HEK293 (cell line): ENCODE measurements at regions not wholly inside any gene's neighbourhood (a gene's known extent, or its start where the extent isn't known, plus 50 kb on each side); places are given as distances from the start of the nearest gene placed in this dataset.

Experiments
- CTCF ChIA-PET: fragments of 350-600 bp; formaldehyde crosslinking; extraction: SDS; loops from one replicate; lab custom pipeline; 2021; ENCODE audit warnings: antibody characterized with exemption; lab: Yijun Ruan, JAX
- POLR2A ChIA-PET: fragments of 300-600 bp; formaldehyde crosslinking; extraction: SDS; loops from one replicate; lab custom pipeline; 2020; ENCODE audit warnings: antibody characterized with exemption, inconsistent platforms; lab: Yijun Ruan, JAX
- H3K27ac ChIP-seq: fragments of 200-500 bp; sonication (Bioruptor generic); 2 replicates; pipeline ENCODE4 v1.5.1; 2014; ENCODE audit warnings: low read depth, low read length, control low read depth, inconsistent platforms; ENCODE audit errors: extremely low read depth
- H3K36me3 ChIP-seq, 2 experiments: fragments of 200-500 bp in 1 of 2; sonication (Bioruptor generic) in 1 of 2; 1 replicate in 1 of 2; 2 replicates in 1 of 2; pipeline ENCODE4 v1.5.1; 2014 to 2017; ENCODE audit warnings: inconsistent platforms in 2 of 2, low read length in 2 of 2; ENCODE audit not compliant: control insufficient read depth in 2 of 2, insufficient read depth in 1 of 2
- H3K4me1 ChIP-seq: fragments of 200-500 bp; sonication (Bioruptor generic); 2 replicates; pipeline ENCODE4 v1.5.1; 2014; ENCODE audit warnings: mild to moderate bottlenecking, low read length, inconsistent platforms; ENCODE audit not compliant: control insufficient read depth, insufficient read depth
- H3K4me3 ChIP-seq: 2 replicates; pipeline ENCODE4 v1.5.1; 2011; ENCODE audit warnings: low read depth, mild to moderate bottlenecking, control low read depth, low read length, moderate library complexity
- H3K9me3 ChIP-seq: fragments of 200-500 bp; sonication (Bioruptor generic); 2 replicates; pipeline ENCODE4 v1.5.1; 2014; ENCODE audit warnings: low read depth, low read length, inconsistent platforms; ENCODE audit not compliant: control insufficient read depth, insufficient read depth
- EGR2 ChIP-seq: fragments of 450-650 bp; formaldehyde crosslinking; IDR thresholded peaks from 2 replicates; pipeline ENCODE4 v1.5.1; 2016; ENCODE audit warnings: low read depth, missing biosample characterization, missing genetic modification characterization
- FEZF1 ChIP-seq: fragments of 450-650 bp; formaldehyde crosslinking; IDR thresholded peaks from 2 replicates; pipeline ENCODE4 v1.5.1; 2016; ENCODE audit warnings: missing biosample characterization, missing genetic modification characterization
- GLI4 ChIP-seq: fragments of 450-650 bp; formaldehyde crosslinking; IDR thresholded peaks from 2 replicates; pipeline ENCODE4 v1.5.1; 2016; ENCODE audit warnings: missing biosample characterization, missing genetic modification characterization
- HIC1 ChIP-seq: fragments of 450-650 bp; formaldehyde crosslinking; IDR thresholded peaks from 2 replicates; pipeline ENCODE4 v1.5.1; 2016; ENCODE audit warnings: missing biosample characterization, missing genetic modification characterization
- KLF17 ChIP-seq: fragments of 450-650 bp; formaldehyde crosslinking; IDR thresholded peaks from 2 replicates; pipeline ENCODE4 v1.5.1; 2016; ENCODE audit warnings: missing biosample characterization, missing genetic modification characterization
- SETDB1 ChIP-seq: IDR thresholded peaks from one replicate; pipeline ENCODE4 v1.6.1; 2017; ENCODE audit warnings: mild to moderate bottlenecking, low read length, moderate library complexity, mixed read lengths; ENCODE audit not compliant: insufficient read length
- ZNF174 ChIP-seq: fragments of 450-650 bp; formaldehyde crosslinking; IDR thresholded peaks from 2 replicates; pipeline ENCODE4 v1.5.0; 2017; ENCODE audit warnings: missing biosample characterization, mild to moderate bottlenecking, missing genetic modification characterization
- ZNF266 ChIP-seq: fragments of 450-650 bp; formaldehyde crosslinking; IDR thresholded peaks from 2 replicates; pipeline ENCODE4 v1.5.1; 2016; ENCODE audit warnings: missing biosample characterization, missing genetic modification characterization, low read depth
- ZNF280D ChIP-seq: fragments of 450-650 bp; formaldehyde crosslinking; IDR thresholded peaks from 2 replicates; pipeline ENCODE4 v1.5.1; 2016; ENCODE audit warnings: missing biosample characterization, missing genetic modification characterization
- ZNF398 ChIP-seq: fragments of 450-650 bp; formaldehyde crosslinking; IDR thresholded peaks from 2 replicates; pipeline ENCODE4 v1.5.1; 2017; ENCODE audit warnings: missing biosample characterization, missing genetic modification characterization
- ZNF488 ChIP-seq: fragments of 450-650 bp; formaldehyde crosslinking; IDR thresholded peaks from 2 replicates; pipeline ENCODE4 v1.5.1; 2016; ENCODE audit warnings: missing biosample characterization, missing genetic modification characterization
- ZNF558 ChIP-seq: fragments of 450-650 bp; formaldehyde crosslinking; IDR thresholded peaks from 2 replicates; pipeline ENCODE4 v1.5.1; 2016; ENCODE audit warnings: missing biosample characterization, missing genetic modification characterization
- ZNF560 ChIP-seq: fragments of 450-650 bp; formaldehyde crosslinking; IDR thresholded peaks from 2 replicates; pipeline ENCODE4 v1.5.1; 2017; ENCODE audit warnings: missing biosample characterization, missing genetic modification characterization, borderline replicate concordance
- ZNF692 ChIP-seq: fragments of 450-650 bp; formaldehyde crosslinking; IDR thresholded peaks from 2 replicates; pipeline ENCODE4 v1.5.1; 2016; ENCODE audit warnings: missing biosample characterization, missing genetic modification characterization
- ZNF707 ChIP-seq: fragments of 450-650 bp; formaldehyde crosslinking; IDR thresholded peaks from 2 replicates; pipeline ENCODE4 v1.5.1; 2016; ENCODE audit warnings: missing biosample characterization, missing genetic modification characterization
- ZNF843 ChIP-seq: fragments of 450-650 bp; formaldehyde crosslinking; IDR thresholded peaks from 2 replicates; pipeline ENCODE4 v1.5.1; 2016; ENCODE audit warnings: missing biosample characterization, missing genetic modification characterization
- TF ChIP-seq, protein P1 (sequence below): sonication (generic); formaldehyde crosslinking; IDR thresholded peaks from 2 replicates; pipeline ENCODE4 v1.8.1; 2022; ENCODE audit warnings: mild to moderate bottlenecking, moderate library complexity, missing genetic modification reagents

- TF ChIP-seq HIC1 (tag by site-specific recombination) (no peak), ZNF488 (tag by site-specific recombination) (no peak), ZNF560 (no peak)
Observed at GRCh38 chr14:71675900-71676287, 256.3 kb upstream of the RGS6 start (continued).

DNA sequence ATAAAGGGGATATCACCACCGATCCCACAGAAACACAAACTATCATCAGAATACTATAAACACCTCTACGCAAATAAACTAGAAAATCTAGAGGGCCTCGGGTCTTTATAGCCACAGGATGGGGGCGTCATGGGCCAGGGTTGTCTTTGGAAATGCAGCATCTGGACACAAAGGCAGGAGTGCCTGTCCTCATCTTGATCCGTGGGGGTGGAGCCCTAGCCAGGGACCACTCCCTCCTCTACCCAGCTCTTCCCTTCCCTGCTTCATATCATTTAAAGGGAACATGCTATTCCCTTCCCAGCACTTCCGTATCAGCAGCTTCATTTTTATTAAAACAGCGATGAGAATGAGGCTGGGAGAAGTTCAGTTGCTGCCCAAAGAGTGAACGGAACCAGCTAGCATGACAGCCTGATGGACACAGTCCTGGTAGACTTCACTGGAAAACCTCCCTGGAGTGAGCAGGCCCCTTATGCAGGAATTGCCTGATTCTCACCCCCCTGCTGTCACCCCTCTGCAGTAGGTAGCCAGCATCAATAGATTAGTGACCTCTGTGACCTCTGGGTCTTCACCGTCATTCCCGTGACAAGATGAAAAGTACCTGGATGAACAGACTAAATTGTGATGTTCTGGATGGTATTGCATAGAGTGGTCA, 251.4 kb upstream of the RGS6 start:
- CTCF ChIA-PET: no interaction called here
- Histone ChIP-seq H3K36me3 (peaks cover 0 to 14% of the 10 kb centered on the region in 2 experiments; a peak in 1 of 3 replicates), H3K4me3 (no peak overlapping the region), H3K27ac (no peak overlapping the region), H3K4me1 (no peaks in the 10 kb centered on the region), H3K9me3 (no peaks in the 10 kb centered on the region)
- TF ChIP-seq ZNF398 (tag by site-specific recombination): no peak
- TF ChIP-seq ZNF843 (tag by site-specific recombination): no peak
- TF ChIP-seq, protein P1, sequence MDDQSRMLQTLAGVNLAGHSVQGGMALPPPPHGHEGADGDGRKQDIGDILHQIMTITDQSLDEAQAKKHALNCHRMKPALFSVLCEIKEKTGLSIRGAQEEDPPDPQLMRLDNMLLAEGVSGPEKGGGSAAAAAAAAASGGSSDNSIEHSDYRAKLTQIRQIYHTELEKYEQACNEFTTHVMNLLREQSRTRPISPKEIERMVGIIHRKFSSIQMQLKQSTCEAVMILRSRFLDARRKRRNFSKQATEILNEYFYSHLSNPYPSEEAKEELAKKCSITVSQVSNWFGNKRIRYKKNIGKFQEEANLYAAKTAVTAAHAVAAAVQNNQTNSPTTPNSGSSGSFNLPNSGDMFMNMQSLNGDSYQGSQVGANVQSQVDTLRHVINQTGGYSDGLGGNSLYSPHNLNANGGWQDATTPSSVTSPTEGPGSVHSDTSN: no peak
- no peak for TF ChIP-seq GLI4 (tag by site-specific recombination)
- TF ChIP-seq KLF17 (tag by site-specific recombination): no peak
- TF ChIP-seq SETDB1: no peak
- TF ChIP-seq ZNF707 (tag by site-specific recombination): no peak
- TF ChIP-seq ZNF174 (tag by site-specific recombination): no peak
- no peak for TF ChIP-seq FEZF1 (tag by site-specific recombination)
- TF ChIP-seq ZNF280D: no peak
- no peak for TF ChIP-seq ZNF558 (tag by site-specific recombination)
- TF ChIP-seq ZNF266 (tag by site-specific recombination): no peak
- TF ChIP-seq HIC1 (tag by site-specific recombination): no peak
- TF ChIP-seq ZNF692: no peak
- no peak for TF ChIP-seq EGR2 (tag by site-specific recombination)
- POLR2A ChIA-PET: no interaction called here
